GM18873 (cell line): ENCODE measurements at regions not wholly inside any gene's neighbourhood (a gene's known extent, or its start where the extent isn't known, plus 50 kb on each side); places are given as distances from the start of the nearest gene placed in this dataset.
"Not testable (repeated sequence)": the region's sequence is repeated elsewhere in the genome, so short reads cannot be mapped to it uniquely, and the experiment has no call there.

Source experiments
- ATAC-seq: cut with Tn5 transposase; IDR thresholded peaks from one replicate; pipeline ENCODE4 v1.9.1; 2021; ENCODE audit warnings: mild to moderate bottlenecking, moderate library complexity, moderate number of reproducible peaks; ENCODE audit not compliant: unreplicated experiment, low FRiP score

DNA sequence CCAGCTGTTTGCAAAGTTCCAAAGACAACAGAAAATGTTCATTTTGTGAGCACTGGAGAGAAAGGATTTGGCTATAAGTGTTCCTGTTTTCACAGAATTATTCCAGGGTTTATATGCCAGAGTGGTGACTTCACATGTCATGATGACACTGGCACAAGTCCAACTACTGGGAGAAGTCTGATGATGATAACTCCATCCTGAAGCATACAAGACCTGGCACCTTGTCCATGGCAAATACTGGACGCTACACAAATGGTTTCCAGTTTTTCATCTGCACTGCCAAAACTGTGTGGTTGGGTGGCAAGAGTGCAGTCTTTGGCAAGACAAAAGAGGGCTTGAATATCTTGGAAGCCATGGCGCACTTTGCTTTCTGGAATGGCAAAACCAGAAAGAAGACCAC lies 385.0 kb downstream of the CDH11 start:
- ATAC-seq = no peak

GRCh38 chr16:64731891-64732290 lies 390.0 kb downstream of the CDH11 start:
- ATAC-seq = no peak

- ATAC-seq = no peak
These were observed 391.6 kb downstream of the CDH11 start for GRCh38 chr16:64730261-64730660.

DNA sequence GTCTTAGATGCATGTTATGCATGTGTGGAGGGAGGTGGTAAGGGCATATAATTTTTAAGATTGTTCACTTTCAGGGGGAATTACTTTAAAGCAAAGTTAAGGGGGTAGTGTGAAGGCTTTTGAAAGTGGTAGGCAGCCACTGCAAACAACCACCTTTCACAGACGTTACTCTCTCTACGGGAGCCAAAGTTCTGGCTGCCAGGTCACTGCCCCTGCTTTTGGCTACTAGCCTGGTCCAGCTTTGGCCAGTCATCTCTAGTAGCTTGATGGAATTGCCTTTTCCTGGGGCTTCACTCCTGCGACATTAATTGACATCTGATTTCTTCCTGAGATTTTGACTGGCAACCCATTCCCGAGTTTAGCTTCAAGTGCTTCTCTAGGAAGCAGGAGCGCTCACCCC lies 397.5 kb downstream of the CDH11 start:
- ATAC-seq = no peak

DNA sequence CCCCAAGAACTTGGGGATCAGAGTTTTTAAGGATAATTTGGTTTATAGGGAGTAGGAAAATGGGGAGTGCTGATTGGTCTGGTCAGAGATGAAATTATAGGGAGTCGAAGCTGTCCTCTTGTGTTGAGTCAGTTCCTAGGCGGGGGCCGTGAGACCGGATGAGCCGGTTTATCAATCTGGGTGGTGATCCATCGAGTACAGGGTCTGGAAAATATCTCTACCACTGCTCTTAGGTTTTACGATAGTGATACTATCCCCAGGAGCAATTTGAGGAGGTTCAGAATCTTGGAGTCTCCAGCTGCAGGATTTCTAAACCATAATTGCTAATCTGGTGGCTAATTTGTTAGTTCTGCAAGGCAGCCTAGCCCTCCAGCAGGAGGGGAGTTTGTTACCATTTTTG lies 403.4 kb downstream of the CDH11 start:
- no peak for ATAC-seq

DNA sequence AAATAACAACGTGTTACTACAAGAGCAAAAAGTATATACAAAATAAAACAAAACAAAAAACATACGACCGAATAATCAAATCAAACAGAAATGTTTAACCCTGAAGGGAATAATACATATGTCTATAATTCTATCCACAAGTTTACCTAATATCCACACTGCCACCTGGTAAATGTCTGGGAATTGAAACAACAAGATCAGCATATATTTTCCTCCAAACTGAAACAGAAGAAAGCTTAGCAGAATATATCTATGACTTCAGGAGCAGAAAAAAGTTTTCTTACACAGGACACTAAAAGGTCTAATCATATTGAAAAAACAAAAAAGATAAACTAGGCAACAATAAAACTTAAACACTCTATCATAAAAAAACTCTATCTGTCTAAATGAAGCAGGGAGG lies 404.0 kb downstream of the CDH11 start:
- no peak for ATAC-seq

DNA sequence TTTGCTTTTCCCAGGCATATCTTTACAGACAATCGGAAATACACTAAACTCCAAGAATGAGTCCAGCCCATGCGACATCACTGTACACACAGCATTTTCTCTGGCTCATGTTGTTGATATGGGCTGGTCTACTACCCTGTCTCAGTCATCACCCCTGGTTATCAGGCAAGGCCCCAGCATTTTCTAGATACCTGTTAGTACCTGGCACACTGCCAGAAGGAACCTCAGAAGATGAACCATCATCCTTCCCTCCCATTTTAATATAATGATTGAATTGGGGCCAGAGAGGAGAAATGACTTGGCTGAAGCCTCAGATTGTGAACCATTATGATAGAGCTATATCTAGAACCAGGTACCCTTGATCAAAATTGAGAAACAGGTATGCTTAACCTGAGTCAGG lies 406.2 kb downstream of the CDH11 start:
- ATAC-seq = no peak

DNA sequence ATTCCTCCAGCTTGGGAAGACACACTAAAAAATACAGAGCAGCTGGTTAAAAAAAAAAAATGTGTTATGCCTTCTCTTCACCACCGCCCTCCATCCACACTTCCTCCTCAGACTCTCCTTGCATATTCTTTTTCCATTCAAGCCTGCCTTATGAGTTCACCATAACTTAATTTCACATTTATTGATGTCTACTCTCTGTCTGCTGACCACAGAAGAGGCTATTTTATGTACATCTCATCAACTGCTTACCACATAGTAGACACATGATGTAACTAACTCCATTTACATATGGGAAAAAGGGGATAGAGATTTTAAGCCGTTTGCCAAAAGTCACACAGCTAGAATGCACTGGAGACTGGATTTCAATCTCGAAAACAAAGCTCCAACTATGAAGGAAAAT lies 409.8 kb downstream of the CDH11 start:
- no peak for ATAC-seq

DNA sequence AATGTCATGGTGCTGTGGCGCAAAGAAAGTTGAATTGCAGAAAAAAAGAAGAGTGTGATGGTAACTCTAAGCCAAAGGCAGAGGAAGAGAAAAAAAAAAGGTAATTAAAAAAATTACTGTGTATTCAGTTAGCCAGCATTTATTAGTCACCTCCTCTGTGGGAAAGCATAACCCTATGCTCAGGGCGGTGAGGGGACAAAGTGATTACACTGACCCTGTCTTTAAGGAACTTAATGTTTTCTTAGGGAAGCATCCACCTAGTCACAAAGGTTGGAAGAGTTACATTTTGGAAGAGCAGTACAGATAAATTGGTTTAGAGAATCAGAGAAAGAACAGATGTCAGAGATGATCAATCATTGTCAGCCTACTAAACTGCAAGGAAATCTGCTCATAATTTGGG lies 410.3 kb downstream of the CDH11 start:
- ATAC-seq = no peak

GRCh38 chr16:64711026-64711425 lies 410.8 kb downstream of the CDH11 start:
- ATAC-seq = no peak

GRCh38 chr16:64705443-64705842 lies 416.4 kb downstream of the CDH11 start:
- no peak for ATAC-seq

DNA sequence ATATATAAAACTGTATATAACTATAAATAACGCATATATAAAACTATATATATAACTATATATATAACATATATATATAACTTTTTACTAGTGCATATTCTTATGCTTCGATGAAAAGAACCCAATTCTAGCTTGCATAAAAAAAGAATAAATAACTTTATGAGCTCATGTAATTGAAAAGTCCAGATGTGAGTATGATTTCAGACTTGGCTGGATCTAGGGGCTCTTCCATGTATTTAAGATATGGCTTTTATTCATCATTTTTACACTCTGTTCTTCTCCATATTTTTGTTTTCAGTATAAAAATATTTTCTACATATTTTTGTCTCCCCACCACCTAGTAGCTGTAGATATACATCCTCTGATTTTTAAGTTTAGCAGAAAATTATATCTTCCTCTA lies 417.5 kb downstream of the CDH11 start:
- no peak for ATAC-seq

DNA sequence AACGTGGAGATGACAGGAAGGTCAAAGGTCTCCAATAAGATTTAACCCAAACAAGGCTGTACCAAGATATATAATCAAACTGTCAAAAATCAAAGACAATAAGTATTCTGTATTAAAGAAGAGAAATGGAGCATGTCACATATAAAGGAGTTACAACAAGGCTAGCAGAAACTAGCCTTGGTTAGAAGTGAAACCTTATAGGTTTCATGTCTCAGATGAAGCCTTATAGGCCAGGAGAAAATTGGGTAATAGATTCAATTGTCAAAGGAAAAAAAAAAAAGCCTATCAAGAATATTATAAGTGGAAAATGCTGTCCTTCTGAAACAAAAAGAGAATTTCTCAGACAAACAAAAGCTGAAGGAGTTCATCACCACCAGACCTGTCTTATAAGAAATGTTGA lies 419.4 kb downstream of the CDH11 start:
- no peak for ATAC-seq

DNA sequence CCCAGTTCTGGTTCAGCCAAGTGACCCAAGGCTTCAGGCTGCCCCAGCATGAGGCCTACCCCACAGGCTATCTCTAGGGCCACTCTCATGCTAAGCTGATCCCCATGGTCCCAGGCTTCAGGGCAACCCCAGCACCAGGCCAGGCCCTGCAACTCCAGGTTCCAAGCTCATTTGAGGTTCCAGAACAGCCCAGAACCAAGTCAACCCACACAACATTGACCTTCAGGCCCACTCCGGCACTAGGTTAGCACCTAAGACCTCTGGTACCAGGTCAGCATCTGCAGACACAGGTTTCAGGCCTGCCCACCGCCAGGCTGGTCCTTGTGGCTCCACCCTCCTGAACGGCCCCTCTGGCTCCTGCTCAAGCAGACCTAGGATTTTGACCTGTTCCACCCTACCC lies 421.2 kb downstream of the CDH11 start:
- no peak for ATAC-seq

DNA sequence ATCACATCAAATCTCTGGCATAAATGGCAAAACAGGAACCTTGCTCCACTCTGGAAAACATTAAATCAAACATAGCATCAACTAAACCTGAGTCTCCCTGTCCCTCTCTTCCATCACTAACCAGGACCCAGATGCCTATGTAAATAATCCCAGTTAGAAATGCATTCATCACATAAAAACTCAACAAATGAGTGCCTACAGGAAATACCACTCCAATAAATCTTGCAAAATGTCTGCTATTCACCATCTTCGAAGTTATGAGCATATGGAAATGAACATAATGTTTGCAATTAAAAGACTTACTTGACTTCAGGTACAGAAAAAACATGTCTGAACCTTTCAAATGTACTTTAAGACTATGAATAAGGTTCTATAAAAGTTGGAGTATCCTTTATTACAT lies 425.0 kb downstream of the CDH11 start:
- ATAC-seq = no peak

DNA sequence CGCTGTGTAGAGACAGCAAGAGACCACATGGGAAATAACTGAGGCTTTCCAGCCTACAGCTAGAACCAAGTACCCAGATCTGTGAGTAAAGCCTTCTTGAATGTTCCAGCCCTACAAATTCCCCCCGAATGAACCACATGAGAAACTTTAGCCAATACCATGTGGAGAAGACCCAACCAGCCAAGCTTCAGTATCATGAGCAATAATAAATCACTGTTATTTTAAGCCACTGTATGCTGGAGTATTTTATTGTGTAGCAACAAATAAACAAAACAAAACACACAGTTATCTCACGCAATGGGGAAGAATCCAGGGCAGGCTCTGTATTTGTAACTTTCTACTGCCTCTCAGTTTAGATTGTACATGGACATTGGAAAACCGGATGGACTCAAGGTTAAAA lies 426.2 kb downstream of the CDH11 start:
- no peak for ATAC-seq

- ATAC-seq = no peak
These were observed 427.9 kb downstream of the CDH11 start for GRCh38 chr16:64693946-64694345.

DNA sequence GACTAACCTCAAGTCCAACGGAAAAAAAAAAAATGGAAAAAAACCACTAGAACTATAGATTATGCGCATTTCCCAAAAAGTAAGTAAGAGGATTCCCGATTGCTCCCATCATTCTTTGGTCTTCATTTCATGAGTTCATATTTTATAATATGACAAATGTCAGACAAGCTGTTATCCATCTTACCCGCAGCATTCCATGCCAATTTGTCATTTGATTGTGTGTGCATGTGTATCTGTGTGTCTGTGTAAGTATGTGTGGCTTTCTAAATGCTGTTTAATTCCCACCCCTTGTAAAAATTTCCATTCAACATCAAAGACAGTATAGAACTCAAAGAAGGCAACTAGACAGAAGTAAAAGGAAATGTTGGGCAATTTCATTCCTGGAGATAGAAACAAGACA lies 434.1 kb downstream of the CDH11 start:
- no peak for ATAC-seq

DNA sequence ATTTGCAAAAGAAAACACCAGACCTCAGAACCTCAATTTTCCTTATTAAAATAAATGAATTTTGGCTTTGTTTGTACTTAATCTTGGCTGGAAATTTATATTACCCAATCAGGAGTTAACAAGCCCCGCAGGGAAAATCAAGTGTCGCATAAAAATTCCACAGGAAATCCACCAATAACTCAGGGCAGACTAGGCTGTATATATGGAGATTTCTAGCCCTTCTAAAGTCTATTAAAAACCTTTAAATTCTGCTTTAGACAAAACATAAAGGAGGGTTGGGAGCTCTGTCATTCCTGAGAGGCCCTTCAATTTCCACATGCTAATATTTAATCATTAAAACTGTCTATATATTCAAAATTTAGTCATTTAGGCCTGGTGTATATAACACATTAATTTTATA lies 434.7 kb downstream of the CDH11 start:
- ATAC-seq = no peak

DNA sequence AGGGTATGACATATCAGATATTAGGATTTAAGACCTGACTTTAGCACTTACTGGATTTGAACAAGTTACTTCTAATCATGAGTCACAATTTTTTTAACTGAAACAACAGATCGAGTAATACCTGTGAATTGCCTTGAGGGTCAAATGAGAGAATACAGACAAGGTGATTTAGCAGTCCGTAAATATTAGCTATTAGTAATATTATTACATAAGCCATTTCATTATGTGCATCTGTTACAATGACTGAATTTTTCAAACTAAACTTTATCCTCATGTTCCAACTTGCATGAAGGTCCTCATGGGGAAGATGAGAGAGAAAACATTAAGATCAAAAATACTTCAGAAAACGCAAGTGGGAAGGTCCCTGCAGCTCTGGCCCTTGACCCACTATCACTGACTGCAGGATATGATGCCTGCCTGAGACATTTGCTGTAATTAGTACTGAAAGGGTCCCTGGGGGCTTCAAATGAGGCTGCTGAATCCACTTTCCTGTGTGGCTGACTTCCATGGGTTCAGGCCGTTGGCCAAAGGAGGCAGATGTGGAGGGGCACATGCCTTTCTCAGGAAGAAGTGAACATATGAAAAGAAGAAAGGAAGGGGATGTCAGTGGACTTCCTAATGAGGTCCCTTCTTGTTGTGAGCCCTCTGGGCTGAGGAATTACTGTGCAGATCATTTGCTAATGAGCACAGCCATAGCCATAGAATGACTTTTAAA lies 441.7 kb downstream of the CDH11 start:
- no peak for ATAC-seq

GRCh38 chr16:64669573-64669972 lies 452.3 kb downstream of the CDH11 start:
- no peak for ATAC-seq

GRCh38 chr16:64667334-64667877 lies 454.5 kb downstream of the CDH11 start:
- ATAC-seq = no peak

GRCh38 chr16:64662312-64662711 lies 459.6 kb downstream of the CDH11 start:
- not testable (repeated sequence) for ATAC-seq
